GM12892 (cell line): ENCODE measurements at regions not wholly inside any gene's neighbourhood (a gene's known extent, or its start where the extent isn't known, plus 50 kb on each side); places are given as distances from the start of the nearest gene placed in this dataset.
"Not testable (repeated sequence)": the region's sequence is repeated elsewhere in the genome, so short reads cannot be mapped to it uniquely, and the experiment has no call there.

Experiments used
- DNase-seq: peaks from one replicate; pipeline ENCODE4 v3.0.0; 2011; ENCODE audit not compliant: insufficient read length
- FAIRE-seq: peaks from 2 replicates; lab custom pipeline; 2011; peaks lifted over from hg19 to GRCh38; lab: Jason Lieb, UNC
- POLR2A ChIP-seq: IDR thresholded peaks from 2 replicates; pipeline ENCODE4 v1.6.1; 2011; ENCODE audit warnings: low read depth, low read length, control low read depth
- POLR2AphosphoS5 ChIP-seq: IDR thresholded peaks from 2 replicates; pipeline ENCODE4 v1.6.1; 2011; ENCODE audit warnings: low read depth, low read length, control low read depth
- TAF1 ChIP-seq: IDR thresholded peaks from 2 replicates; pipeline ENCODE4 v1.6.1; 2011; ENCODE audit warnings: low read depth, mild to moderate bottlenecking, control low read depth, low read length, borderline replicate concordance

DNA sequence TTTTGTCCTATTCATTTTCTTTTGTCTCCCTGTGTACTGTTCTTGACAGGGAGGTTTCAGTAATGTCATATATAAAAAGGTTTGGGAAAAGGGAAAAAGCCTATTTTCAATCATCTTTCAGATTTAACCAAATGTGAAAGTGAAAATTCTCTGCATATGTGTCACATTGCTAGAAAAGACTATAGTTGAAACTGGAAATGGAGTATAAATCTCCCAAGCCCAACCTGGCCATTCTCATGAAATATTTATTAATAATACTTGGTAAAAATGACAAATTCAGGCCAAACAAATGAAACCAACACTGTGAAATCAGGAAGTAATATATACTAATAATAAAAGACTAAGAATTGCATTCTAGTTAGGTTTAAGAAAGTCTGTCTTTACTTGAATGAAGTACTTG, 1129.2 kb downstream of the SLC16A7 start:
- no peak for FAIRE-seq

DNA sequence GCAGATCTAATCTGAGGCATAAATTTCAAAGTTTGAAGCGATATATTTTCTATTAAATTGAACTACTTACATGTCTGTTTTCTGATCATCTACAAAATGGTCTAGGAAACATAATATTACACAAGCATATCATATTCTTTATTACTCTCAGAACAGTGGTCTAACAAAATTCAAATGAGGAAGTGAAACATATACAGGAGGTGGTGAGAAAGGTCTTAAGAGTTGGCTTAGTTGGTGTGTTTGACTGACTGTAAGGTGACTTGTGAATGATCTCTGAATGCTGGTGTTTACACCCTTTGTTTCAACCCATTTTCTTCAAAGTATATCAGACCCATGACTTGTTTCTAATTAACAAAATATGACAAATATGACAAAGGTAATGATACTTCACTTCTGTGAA, 1156.8 kb downstream of the SLC16A7 start:
- no peak for FAIRE-seq
- TF ChIP-seq TAF1 (no peak), POLR2AphosphoS5 (no peak), POLR2A (no peak)
- no peak for DNase-seq

More for the DNA sequence above, 1129.2 kb downstream of the SLC16A7 start:
- TF ChIP-seq POLR2AphosphoS5: no peak
- no peak for TF ChIP-seq POLR2A
- TF ChIP-seq TAF1: no peak
- no peak for DNase-seq

DNA sequence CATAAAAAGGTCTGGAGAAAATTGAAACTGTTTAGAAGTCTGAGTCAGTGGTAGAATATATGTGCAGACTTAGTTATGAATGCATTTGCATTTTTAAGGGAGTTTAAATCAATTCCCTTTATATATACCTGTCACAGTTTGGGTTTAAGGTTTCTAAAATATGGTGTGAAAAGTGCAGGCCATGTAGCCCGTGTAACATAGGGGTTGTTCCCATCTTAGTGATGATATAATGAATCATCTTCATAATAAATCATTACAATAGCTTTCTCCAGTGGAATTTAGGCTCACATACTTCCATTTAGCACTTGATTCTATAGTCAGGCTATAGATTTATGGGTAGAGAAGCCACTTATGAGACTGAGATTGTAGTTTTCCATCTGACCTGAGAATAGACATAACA, 1162.4 kb downstream of the SLC16A7 start:
- FAIRE-seq: no peak
- TF ChIP-seq POLR2A (no peak), TAF1 (no peak), POLR2AphosphoS5 (no peak)
- DNase-seq: no peak

DNA sequence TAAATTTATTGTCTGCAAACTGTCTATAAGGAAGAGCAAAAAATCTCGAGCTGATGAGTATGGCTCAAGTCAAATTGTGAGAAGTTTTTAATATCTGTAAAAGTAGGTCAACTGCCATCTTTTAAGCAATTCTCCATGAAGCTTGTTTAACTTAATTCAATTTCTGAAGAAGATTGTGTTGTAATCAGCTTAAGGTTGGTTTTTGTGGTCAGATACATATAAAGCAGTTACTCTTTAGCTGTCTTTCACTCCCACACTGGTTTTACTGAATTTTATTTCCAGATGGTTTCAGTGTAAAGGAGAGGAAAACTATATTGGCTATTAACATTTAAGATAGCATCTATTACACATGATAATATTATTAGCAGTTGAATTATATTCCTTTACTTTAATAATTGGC, 1165.1 kb downstream of the SLC16A7 start:
- FAIRE-seq (no peak), DNase-seq (no peak)
- TF ChIP-seq POLR2A (no peak), TAF1 (no peak), POLR2AphosphoS5 (no peak)

DNA sequence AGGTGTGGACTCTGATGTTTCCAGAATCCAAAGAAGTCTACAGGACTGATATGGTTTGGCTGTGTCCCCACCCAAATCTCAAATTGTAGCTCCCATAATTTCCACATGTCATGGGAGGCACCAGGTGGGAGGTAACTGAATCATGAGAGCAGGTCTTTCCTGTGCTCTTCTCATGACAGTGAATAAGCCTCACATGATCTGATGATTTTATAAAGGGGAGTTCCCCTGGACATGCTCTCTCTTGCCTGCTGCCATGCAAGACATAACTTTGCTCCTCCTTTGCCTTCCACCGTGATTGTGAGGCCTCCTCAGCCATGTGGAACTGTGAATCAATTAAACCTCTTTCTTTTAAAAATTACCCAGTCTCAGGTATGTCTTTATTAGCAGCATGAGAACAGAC, 1205.3 kb downstream of the SLC16A7 start:
- FAIRE-seq, DNase-seq: not testable (repeated sequence)

DNA sequence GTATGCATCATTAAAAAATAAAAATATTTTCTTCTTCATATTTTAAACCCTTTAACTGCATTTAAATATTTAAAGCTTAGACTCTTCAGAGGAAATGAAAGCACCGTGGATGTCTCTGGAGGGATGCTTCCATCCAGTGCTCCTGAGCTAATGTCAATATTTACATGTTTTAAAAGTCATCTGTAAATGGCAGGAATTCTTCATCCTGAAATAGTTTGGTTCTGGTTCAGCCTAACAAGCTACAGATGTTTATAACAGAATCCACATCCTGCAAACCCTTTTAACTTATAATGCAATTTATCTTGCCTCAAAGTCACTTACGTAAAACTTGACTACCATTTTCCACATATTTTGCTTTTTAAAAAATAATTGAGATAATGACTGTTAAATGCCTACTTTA, 1207.3 kb downstream of the SLC16A7 start:
- no peak for TF ChIP-seq TAF1
- TF ChIP-seq POLR2AphosphoS5: no peak
- TF ChIP-seq POLR2A: no peak
- FAIRE-seq: no peak
- DNase-seq: no peak

DNA sequence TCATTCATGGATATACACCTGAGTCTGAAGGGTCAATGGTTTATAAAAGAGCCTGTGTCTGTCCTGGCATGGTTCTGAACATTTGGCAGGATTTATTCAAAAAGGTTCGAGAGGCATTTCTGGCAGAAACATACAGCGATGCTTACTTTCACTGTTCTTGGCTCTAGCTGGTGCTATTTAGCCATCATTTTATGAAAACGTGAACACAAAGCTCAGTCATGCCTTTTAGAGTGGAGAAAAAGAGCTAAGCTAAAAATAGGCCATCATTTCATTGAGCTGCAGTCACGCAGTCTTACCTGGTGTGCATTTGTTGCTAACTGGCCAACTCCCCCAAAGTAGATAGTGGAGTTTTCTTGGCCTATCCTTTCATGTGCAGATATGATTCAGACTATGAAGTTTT, 1209.5 kb downstream of the SLC16A7 start:
- no peak for TF ChIP-seq POLR2A
- no peak for TF ChIP-seq TAF1
- TF ChIP-seq POLR2AphosphoS5: no peak
- no peak for FAIRE-seq
- no peak for DNase-seq

DNA sequence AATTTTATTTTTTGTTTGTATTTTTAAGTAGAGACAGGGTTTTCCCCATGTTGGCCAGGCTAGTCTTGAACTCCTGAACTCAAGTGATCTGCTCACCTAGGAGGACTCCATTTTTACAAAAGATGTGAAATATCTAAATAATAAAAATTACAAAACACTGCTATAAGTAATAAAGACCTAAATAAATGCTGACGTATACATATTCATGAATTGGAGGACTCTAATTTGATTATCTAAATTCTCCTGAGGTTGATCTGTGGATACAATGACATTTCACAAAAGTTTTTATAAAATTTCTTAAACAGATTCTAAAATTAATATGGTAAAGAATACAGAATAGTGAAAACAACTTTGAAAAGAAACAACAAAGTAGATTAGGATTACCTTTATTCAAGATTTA, 1224.0 kb downstream of the SLC16A7 start:
- DNase-seq (no peak), FAIRE-seq (no peak)
- TF ChIP-seq TAF1 (no peak), POLR2AphosphoS5 (no peak), POLR2A (no peak)

DNA sequence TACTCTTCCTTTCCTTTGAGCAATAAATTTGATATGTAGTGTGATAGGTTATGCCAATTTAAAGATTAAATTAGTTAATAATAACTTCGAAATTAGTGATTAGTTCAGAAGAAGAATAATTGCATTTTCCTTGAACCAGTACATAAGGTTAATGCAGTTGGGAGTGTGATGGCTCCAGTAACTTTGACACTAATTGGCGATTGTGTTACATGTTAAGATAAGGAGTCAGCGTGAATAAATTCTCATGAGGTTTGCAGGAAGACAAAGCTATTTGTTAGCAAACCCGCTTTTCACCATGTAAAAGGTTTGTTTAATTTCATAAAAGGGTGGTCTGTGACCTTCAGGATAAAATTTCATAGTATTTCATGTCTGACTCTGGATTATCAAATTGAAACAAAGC, 1226.8 kb downstream of the SLC16A7 start:
- TF ChIP-seq POLR2A: no peak
- no peak for TF ChIP-seq TAF1
- no peak for TF ChIP-seq POLR2AphosphoS5
- FAIRE-seq: no peak
- no peak for DNase-seq

DNA sequence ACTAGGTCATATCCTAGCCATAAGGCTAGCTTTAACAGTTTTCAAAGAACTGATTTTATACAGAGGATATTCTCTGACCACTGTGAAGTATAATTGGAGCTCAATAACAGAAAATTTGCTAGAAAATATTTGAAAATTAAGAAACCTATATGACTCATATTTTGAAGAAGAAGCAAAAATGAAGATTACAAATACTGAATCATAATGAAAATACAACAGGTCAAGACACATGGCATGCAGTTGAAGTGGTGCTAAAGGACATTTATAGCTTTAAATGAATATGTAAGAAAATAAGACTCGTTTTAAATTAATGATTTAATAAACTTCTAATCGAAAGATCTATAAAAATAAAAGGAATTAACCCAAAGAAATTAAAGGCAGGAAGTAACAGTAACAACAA, 1234.6 kb downstream of the SLC16A7 start:
- TF ChIP-seq TAF1: no peak
- no peak for TF ChIP-seq POLR2AphosphoS5
- TF ChIP-seq POLR2A: no peak
- FAIRE-seq (no peak), DNase-seq (no peak)

DNA sequence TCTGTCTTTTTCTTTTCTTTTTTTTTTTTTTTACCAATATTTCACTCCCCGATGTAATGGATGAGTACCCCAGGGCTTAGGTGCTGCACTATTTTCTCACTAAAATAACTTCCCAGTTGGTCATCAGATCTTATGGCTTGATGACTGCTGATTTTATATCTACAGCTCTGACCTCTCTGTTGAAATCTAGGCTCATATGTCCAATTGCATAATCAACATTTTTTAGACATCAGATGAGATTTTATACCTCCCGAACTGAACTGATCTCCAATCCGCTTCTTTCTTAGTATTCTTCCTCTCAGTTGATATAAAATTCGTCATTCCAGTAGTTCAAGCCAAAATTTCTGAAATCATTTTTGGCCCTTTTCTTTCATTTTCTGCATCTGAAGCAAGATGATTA, 1236.5 kb downstream of the SLC16A7 start:
- no peak for DNase-seq
- no peak for FAIRE-seq
- no peak for TF ChIP-seq TAF1
- no peak for TF ChIP-seq POLR2AphosphoS5
- no peak for TF ChIP-seq POLR2A

DNA sequence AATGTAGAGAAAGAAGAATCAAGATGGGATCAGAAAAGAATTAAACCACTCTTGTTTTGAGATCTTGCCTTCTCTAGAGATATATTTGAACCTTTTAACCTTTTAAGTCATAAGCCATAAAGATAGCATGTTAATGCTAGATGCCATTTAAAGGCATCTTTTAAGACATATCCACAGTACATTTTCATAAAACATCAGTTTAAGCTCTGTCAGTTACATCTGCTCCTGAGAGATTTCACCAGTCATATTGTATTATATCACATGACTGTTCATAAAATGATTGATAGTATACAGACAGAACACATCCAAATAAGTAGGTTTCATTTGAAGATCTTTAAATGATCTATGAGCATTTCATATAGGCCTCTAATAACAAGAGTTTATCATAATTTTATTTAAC, 1238.5 kb downstream of the SLC16A7 start:
- TF ChIP-seq TAF1 (no peak), POLR2A (no peak), POLR2AphosphoS5 (no peak)
- no peak for DNase-seq
- no peak for FAIRE-seq

DNA sequence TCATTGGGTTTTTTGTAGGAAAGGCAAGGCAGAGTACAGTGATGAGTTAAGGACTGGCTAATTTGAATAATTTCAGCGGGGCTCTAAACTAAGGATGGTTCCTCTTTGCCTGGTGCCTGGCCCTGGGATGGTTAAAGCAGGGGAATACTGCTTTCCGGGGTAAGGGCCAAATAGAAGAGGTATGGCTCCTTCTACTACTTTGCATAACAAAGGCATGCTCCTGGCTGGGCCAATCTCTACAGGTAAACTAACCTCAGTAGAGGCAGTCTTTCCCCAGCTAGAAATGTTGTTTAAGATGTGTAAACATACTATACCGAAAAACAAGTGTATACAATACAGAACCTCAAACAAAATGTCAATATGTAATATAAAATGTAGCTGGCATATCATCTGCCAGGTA, 1239.0 kb downstream of the SLC16A7 start:
- FAIRE-seq: no peak

More for the DNA sequence above, 1239.0 kb downstream of the SLC16A7 start:
- TF ChIP-seq POLR2A: no peak
- no peak for TF ChIP-seq TAF1
- no peak for TF ChIP-seq POLR2AphosphoS5
- no peak for DNase-seq
